Liver (tissue), 3 donors: ENCODE measurements at regions not wholly inside any gene's neighbourhood (a gene's known extent, or its start where the extent isn't known, plus 50 kb on each side); places are given as distances from the start of the nearest gene placed in this dataset.

Source experiments
- ATF3 ChIP-seq: IDR thresholded peaks from 2 replicates; pipeline ENCODE4 v1.6.1; 2016; ENCODE audit warnings: antibody characterized with exemption
- CTCF ChIP-seq: fragments of 150-350 bp; IDR thresholded peaks from 2 replicates; pipeline ENCODE4 v1.5.1; 2017; ENCODE audit warnings: improper control_type of control experiment, low read depth, low read length; ENCODE audit not compliant: missing input control
- FOXA1 ChIP-seq: IDR thresholded peaks from 2 replicates; pipeline ENCODE4 v1.6.1; 2016; ENCODE audit warnings: antibody characterized with exemption
- GABPA ChIP-seq, 2 donors: IDR thresholded peaks in 1 of 2; conservative IDR thresholded peaks in 1 of 2; 2 replicates each; pipeline ENCODE4 v1.6.1; 2016; ENCODE audit warnings: antibody characterized with exemption in 2 of 2, mild to moderate bottlenecking in 1 of 2, moderate library complexity in 1 of 2
- HNF4A ChIP-seq, 2 donors: conservative IDR thresholded peaks; 2 replicates each; pipeline ENCODE4 v1.6.1; 2016; ENCODE audit warnings: antibody characterized with exemption in 2 of 2, mild to moderate bottlenecking in 2 of 2
- HNF4G ChIP-seq: IDR thresholded peaks from 2 replicates; pipeline ENCODE4 v1.6.1; 2016; ENCODE audit warnings: antibody characterized with exemption
- RAD21 ChIP-seq, 2 donors: IDR thresholded peaks; 2 replicates each; pipeline ENCODE4 v1.6.1; 2016; ENCODE audit warnings: antibody characterized with exemption in 2 of 2, mild to moderate bottlenecking in 2 of 2
- SP1 ChIP-seq: IDR thresholded peaks from 2 replicates; pipeline ENCODE4 v1.6.1; 2018; ENCODE audit warnings: antibody characterized with exemption, mild to moderate bottlenecking
- TAF1 ChIP-seq: conservative IDR thresholded peaks from 2 replicates; pipeline ENCODE4 v1.6.1; 2016; ENCODE audit warnings: antibody characterized with exemption, mild to moderate bottlenecking
- YY1 ChIP-seq: IDR thresholded peaks from 2 replicates; pipeline ENCODE4 v1.6.1; 2016; ENCODE audit warnings: antibody characterized with exemption, mild to moderate bottlenecking
- TF ChIP-seq, protein P1 (sequence below): IDR thresholded peaks from 2 replicates; pipeline ENCODE4 v1.6.1; 2016; ENCODE audit warnings: antibody characterized with exemption
- TF ChIP-seq, protein P2 (sequence below): IDR thresholded peaks from 2 replicates; pipeline ENCODE4 v1.6.1; 2016; ENCODE audit warnings: antibody characterized with exemption, mild to moderate bottlenecking
- donor health status: healthy.
- donor health status: healthy.

DNA sequence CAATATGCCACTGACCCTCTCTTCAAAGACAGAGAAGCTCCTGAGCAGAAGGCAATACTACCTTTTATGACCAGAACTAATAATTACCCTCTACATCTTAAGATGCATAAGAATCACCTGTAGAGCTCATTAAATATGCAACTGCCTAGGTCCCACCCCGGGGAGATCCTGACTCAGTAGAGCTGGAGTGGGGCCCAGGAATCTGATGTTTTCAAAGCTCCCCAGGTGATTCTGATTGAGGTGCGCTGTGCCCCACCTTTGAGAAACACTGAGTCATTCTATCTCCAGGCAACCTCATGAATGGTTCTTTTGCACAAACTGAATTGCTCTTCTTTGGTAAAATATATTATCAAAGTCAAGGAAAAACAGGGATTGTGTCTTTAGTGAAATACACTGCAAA lies 149.3 kb upstream of the BMP4 start:
- TF ChIP-seq, protein P1, sequence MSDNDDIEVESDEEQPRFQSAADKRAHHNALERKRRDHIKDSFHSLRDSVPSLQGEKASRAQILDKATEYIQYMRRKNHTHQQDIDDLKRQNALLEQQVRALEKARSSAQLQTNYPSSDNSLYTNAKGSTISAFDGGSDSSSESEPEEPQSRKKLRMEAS = no peak
- TF ChIP-seq, protein P2, sequence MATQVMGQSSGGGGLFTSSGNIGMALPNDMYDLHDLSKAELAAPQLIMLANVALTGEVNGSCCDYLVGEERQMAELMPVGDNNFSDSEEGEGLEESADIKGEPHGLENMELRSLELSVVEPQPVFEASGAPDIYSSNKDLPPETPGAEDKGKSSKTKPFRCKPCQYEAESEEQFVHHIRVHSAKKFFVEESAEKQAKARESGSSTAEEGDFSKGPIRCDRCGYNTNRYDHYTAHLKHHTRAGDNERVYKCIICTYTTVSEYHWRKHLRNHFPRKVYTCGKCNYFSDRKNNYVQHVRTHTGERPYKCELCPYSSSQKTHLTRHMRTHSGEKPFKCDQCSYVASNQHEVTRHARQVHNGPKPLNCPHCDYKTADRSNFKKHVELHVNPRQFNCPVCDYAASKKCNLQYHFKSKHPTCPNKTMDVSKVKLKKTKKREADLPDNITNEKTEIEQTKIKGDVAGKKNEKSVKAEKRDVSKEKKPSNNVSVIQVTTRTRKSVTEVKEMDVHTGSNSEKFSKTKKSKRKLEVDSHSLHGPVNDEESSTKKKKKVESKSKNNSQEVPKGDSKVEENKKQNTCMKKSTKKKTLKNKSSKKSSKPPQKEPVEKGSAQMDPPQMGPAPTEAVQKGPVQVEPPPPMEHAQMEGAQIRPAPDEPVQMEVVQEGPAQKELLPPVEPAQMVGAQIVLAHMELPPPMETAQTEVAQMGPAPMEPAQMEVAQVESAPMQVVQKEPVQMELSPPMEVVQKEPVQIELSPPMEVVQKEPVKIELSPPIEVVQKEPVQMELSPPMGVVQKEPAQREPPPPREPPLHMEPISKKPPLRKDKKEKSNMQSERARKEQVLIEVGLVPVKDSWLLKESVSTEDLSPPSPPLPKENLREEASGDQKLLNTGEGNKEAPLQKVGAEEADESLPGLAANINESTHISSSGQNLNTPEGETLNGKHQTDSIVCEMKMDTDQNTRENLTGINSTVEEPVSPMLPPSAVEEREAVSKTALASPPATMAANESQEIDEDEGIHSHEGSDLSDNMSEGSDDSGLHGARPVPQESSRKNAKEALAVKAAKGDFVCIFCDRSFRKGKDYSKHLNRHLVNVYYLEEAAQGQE = no peak
- TF ChIP-seq CTCF (no peak), RAD21 (IDR thresholded peaks at IDR 0.05) (no peak), ATF3 (no peak), SP1 (no peak), FOXA1 (no peak), HNF4A (conservative IDR thresholded peaks at IDR 0.05) (no peak), YY1 (no peak), HNF4G (no peak), GABPA (IDR thresholded peaks at IDR 0.05 in 1 of 2, conservative IDR thresholded peaks at IDR 0.05 in 1 of 2) (no peak), TAF1 (no peak)
